ENCODE measurements at regions not wholly inside any gene's neighbourhood (a gene's known extent, or its start where the extent isn't known, plus 50 kb on each side); places are given as distances from the start of the nearest gene placed in this dataset.
"Not testable (repeated sequence)": the region's sequence is repeated elsewhere in the genome, so short reads cannot be mapped to it uniquely, and the experiment has no call there.

GRCh38 chr16:59878479-59878878 lies 1144.4 kb upstream of the GOT2 start:
- no peak for DNase-seq (ENCODE audit: low spot score)

DNA sequence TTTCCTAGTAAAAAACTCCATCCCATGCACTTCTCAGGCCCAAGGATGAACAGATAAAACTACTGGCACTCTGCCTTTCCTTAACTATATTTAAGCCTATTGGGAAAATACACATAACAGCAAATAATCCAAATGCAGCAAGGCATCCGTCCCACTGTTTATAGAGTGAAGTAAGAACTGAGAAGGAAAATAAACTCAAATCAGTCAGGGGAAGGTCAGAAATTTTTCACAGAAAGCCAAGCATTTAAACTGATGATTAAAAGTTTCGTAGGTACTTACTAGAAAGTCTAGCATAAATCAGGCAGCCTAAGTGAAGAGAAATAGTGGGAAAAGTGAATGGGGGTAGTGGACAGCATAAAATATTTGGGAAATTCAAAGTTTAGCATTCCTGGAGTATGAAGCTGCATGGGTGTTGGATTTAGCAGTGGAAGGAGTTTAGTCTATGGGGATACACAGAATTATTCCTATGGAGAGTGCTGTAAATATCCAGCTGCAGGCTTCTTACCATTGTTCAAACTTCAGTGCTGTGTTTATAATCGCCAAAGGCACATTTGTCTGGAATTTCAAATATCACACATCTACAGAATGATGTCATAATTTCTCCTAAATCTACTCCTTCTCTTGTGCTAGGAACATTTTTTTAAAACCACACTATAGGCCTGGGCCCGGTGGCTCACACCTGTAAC lies 1131.0 kb upstream of the GOT2 start:
- DNase-seq (ENCODE audit: low spot score) = no peak

- no peak for DNase-seq (ENCODE audit: low spot score)
Observed at GRCh38 chr16:59859676-59860402, 1125.7 kb upstream of the GOT2 start.

DNA sequence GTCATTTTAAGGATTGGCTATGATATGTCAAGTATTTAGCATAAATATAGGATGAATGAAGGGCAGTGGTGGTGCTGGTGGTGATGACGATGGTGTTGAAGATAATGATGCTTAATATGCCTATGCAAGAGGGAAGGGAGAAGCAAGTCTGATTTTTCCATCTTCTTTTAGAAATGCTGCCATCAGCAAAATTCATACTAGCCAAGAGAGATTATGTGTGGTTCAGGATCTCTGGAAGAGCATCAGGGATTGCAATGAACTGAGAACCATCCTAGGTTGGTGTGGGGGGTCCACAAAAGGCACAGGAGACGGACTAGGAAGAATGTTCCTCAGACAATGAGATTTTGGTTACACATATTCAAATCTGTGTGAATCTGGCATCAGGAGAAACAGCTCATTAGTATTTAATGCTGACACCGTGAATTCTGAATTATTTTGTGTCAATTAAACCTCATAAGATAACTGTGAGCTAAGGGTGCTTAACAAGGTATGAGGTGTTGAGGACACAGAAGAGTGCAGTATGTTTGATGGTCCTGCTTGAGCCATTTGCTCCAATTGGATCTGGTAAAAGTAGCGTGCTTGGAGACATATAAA lies 1120.8 kb upstream of the GOT2 start:
- no peak for DNase-seq (ENCODE audit: low spot score)

- no peak for DNase-seq (ENCODE audit: low spot score)
Observed at GRCh38 chr16:59849716-59850115, 1115.6 kb upstream of the GOT2 start.

GRCh38 chr16:59848296-59848695 lies 1114.2 kb upstream of the GOT2 start:
- DNase-seq (ENCODE audit: low spot score) = no peak

GRCh38 chr16:59840169-59840568 lies 1106.1 kb upstream of the GOT2 start:
- no peak for DNase-seq (ENCODE audit: low spot score)

DNA sequence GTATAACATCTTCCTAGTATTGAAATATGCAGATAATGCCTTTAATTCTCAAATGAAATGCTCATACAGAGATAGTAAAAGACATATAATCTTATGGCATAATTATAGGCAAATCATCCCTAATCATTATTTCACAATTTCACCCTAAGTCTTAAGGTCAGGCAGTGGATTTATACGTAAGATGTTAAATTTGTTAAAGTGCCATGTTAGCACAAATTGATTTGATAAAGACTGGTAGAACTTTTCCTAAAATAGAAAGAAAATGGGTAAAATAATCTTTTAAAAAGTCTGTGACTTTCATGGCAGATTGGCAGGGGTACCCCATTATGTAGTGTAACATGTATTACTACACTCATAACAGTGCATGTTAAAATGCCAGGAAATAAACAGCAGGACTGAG lies 1092.7 kb upstream of the GOT2 start:
- DNase-seq (ENCODE audit: low spot score) = no peak

DNA sequence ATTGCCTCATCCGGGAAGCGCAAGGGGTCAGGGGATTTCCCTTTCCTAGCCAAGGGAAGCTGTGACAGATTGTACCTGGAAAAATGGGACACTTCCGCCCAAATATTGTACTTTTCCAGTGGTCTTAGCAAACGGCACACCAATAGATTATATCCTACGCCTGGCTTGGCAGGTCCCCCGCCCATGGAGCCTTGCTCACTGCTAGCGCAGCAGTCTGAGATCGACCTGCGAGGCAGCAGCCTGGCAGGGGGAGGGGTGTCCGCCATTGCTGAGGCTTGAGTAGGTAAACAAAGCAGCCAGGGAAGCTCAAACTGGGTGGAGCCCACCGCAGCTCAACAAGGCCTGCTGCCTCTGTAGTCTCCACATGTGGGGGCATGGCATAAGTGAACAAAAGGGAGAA lies 1075.4 kb upstream of the GOT2 start:
- not testable (repeated sequence) for DNase-seq (ENCODE audit: low spot score)

- no peak for DNase-seq (ENCODE audit: low spot score)
Observed at GRCh38 chr16:59783191-59783590, 1049.1 kb upstream of the GOT2 start.

GRCh38 chr16:59773330-59773729 lies 1039.2 kb upstream of the GOT2 start:
- no peak for DNase-seq (ENCODE audit: low spot score)

DNA sequence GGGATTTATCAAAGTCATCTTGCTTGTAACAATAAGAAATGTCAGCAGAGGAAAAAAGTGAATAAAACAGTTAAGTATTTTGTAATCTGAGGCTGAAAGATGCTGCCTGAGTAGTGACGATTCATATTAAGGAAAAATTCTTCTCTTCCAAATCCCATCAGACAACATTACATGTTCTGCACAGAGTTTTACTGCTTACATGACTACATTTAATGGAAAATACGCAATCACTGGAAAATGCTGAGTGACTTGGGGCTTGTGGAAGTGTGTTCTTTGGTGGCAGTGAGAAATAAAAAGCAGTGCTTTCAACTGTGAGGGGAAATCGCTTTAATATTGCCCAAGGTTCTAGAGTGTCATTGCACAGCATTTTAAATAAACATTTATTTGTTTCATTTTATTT lies 1025.2 kb upstream of the GOT2 start:
- no peak for DNase-seq (ENCODE audit: low spot score)

DNA sequence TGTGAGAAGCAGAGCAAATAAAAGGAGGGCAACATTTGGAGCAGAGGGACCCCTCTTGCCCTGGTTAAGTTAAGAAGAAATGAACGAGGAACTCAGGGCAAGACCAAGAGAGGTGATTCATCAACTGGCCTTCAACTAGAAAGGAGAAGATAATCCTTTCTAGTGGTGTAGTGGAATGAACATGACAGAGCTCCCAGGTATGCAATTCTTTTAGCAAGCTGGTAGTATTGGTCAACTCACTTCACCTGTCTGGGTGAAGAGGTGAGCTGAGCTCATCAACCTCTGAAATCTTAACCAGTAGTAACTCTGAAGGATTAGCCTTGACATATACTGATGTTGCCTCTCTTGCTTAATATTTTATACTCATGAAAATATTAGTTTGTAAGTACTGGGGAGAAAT lies 1024.7 kb upstream of the GOT2 start:
- DNase-seq (ENCODE audit: low spot score) = no peak

- no peak for DNase-seq (ENCODE audit: low spot score)
Observed at GRCh38 chr16:59754854-59755253, 1020.7 kb upstream of the GOT2 start.

- DNase-seq (ENCODE audit: low spot score) = no peak
Observed at GRCh38 chr16:59749662-59750336, 1015.7 kb upstream of the GOT2 start.

DNA sequence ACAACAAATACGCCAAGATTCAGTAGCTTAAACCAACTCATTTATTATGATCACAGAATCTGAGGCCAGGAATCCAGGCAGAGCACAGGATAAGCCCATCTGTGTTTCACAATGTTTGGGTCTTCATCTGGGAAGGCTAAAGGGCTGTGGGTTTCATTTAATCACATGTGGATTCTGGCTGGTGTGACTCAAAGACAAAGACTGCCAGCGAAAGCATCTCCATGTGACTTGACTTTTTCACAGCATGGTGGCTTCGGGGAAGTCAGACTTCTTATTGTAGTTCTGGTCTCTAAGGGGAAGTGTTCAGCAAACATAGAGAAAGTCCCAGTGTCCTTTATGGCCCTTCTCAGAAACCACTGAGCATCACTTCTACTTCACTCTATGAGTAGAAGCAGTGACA lies 1014.4 kb upstream of the GOT2 start:
- no peak for DNase-seq (ENCODE audit: low spot score)

DNA sequence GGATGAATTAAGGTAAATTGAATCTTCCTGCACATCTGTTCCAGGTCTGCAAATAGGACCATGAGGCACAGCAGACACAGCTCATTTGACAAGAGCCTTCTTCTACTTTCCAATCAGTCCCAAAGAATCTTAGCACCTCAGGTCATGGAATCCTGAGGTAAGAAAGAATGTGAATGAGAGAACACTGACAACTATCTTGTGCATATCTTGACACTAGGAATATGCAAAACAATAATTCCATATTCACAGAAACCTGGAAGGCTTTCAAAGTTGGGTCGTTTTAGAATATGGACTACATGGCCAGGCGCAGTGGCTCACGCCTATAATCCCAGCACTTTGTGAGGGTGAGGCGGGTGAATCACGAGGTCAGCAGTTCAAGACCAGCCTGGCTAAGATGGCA lies 1009.4 kb upstream of the GOT2 start:
- DNase-seq (ENCODE audit: low spot score) = no peak

DNA sequence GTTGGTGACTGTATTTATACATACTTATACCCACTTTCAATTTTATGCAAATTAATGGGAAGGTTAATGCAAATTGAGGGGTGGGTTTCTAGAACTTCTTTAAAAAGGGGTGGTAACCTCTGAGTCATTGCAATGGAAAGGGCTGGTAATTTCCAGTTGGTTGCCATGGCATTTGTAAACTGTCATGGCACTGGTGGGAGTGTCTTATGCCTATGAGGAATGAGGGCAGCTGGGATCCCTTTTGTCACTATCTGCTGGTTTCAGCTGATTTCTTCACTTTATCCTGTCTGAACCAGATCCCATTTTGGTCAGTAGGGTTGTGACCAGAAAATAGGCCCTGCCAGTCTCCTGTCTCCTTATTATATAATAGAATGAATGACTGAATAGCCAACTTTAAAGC lies 1006.7 kb upstream of the GOT2 start:
- no peak for DNase-seq (ENCODE audit: low spot score)

GRCh38 chr16:59737274-59737673 lies 1003.2 kb upstream of the GOT2 start:
- no peak for DNase-seq (ENCODE audit: low spot score)

GRCh38 chr16:59733321-59733720 lies 999.2 kb upstream of the GOT2 start:
- DNase-seq (ENCODE audit: low spot score) = no peak

DNA sequence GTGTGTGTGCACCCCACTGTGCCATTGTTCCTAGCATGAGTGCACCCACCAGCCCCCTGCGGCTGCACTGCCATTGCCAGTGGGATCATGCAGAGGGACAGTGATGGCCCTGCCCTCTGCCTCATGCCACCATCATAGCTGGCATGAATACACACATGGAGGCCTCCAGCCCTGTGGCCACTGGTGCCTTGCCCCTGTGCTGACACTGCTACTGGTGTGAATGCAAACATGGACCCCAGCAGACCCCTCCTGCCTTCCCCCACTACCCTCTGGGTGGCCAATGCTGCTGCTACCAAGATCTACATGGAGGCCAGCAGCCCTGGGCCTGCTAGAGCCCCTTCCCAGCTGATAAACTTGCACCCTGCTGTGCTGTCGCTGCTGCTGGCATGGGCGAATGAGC lies 995.5 kb upstream of the GOT2 start:
- DNase-seq (ENCODE audit: low spot score) = no peak

DNA sequence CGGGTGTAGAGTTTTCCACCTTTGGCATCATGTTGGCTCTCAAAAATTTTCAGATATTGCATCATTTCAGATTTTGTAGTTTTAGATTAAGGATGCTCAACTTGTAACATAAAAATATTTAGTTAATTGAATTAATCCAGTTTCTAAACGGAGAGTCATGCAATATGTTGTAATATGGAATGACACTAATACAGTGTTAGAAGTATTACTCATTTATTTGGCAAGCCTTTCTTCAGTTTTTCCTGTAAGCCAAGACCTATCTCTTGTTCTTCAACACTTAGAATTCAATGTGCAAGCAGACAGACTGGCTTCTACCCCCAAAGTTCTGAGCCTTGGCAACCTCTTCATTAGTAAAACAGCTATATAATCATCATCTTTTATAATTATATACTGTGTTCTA lies 985.0 kb upstream of the GOT2 start:
- no peak for DNase-seq (ENCODE audit: low spot score)

Data from D341Med (cell line).